Immature natural killer cell (primary cell): ENCODE measurements at regions not wholly inside any gene's neighbourhood (a gene's known extent, or its start where the extent isn't known, plus 50 kb on each side); places are given as distances from the start of the nearest gene placed in this dataset.

ENCODE experiments used
- DNase-seq, 3 donors: peaks; one replicate each; pipeline ENCODE4 v3.0.0; 2022; ENCODE audit warnings: mixed read lengths in 1 of 3
- H3K27ac Mint-ChIP-seq, 6 donors: one replicate each; pipeline ENCODE4 v1.8.0; 2020; ENCODE audit warnings: mixed read lengths in 6 of 6, mild to moderate bottlenecking in 5 of 6, inconsistent platforms in 4 of 6, moderate library complexity in 3 of 6
- H3K27me3 Mint-ChIP-seq, 3 donors: one replicate each; pipeline ENCODE4 v1.8.0; 2020 to 2021; ENCODE audit warnings: low read depth in 3 of 3, mild to moderate bottlenecking in 3 of 3, mixed read lengths in 3 of 3, moderate library complexity in 3 of 3, inconsistent platforms in 1 of 3
- H3K36me3 Mint-ChIP-seq, 3 donors: one replicate each; pipeline ENCODE4 v1.8.0; 2020; ENCODE audit warnings: mixed read lengths in 3 of 3, inconsistent platforms in 2 of 3, mild to moderate bottlenecking in 2 of 3
- H3K4me1 Mint-ChIP-seq, 2 donors: one replicate each; pipeline ENCODE4 v1.8.0; 2020; ENCODE audit warnings: inconsistent platforms in 2 of 2, mild to moderate bottlenecking in 2 of 2, mixed read lengths in 2 of 2, moderate library complexity in 1 of 2
- H3K4me3 Mint-ChIP-seq, 5 donors: one replicate each; pipeline ENCODE4 v1.8.0; 2020; ENCODE audit warnings: mild to moderate bottlenecking in 5 of 5, mixed read lengths in 5 of 5, inconsistent platforms in 3 of 5, moderate library complexity in 3 of 5
- H3K9me3 Mint-ChIP-seq, 6 donors: one replicate each; pipeline ENCODE4 v1.8.0; 2020; ENCODE audit warnings: mild to moderate bottlenecking in 6 of 6, mixed read lengths in 6 of 6, inconsistent platforms in 4 of 6, moderate library complexity in 3 of 6

DNA sequence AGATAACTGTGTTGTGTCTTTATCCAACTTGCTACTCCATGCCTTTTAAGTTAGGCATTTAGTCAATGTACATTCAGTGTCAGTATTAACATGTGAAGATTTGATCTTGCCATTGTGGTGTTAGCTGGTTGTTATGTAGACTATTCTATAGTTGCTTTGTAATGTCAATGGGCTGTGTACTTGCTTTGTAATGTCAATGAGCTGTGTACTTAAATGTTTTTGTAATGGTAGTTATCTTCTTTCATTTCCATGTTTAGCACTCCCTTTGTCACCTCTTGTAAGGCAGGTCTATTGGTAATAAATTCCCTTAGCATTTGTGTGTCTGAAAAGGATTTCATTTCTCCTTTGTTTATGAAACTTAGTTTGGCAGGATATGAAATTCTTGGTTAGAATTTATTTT lies 53.4 kb downstream of the MC4R start:
- Mint-ChIP-seq H3K36me3 (no peaks in the 10 kb centered on the region), H3K4me1 (no peaks in the 10 kb centered on the region), H3K27ac (no peak overlapping the region), H3K9me3 (peaks cover 0 to 33% (median 15%) of the 10 kb centered on the region in 6 donors), H3K27me3 (no peaks in the 10 kb centered on the region), H3K4me3 (no peak overlapping the region)
- DNase-seq: no peak

DNA sequence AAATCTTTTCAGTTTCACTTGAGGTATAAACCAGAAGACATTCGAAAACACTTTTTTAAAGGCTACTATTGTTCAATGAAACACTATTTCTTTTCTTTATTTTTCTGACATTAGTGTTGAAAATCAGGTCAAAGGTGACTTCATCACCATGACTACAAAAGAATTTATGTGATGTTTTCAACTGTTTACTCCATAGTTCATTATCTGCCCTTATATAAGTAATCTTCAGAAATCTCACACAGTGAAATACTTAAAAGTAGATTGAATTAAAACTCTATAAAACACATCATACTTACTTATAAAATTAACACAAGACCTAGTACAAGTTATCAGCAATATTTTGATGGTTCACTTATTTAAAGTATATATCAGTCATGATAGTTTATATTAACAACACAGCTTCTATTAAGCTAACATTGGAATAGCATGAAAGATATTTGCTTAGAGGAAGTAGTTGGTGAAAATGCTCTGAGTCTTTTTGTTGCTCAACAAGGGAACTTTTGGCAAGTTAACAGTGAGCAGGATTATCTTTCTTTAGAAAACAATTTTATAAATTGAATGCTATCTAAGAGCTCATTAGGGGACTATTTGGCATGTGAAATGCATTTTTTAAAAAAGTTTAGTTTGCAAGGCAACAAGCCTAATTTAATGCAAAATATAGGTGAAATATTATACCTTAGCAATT lies 60.8 kb downstream of the MC4R start:
- Mint-ChIP-seq H3K36me3 (no peaks in the 10 kb centered on the region), H3K9me3 (peaks cover 0 to 7% (median 1%) of the 10 kb centered on the region in 6 donors), H3K27ac (no peak overlapping the region), H3K4me3 (no peak overlapping the region), H3K27me3 (no peaks in the 10 kb centered on the region), H3K4me1 (no peaks in the 10 kb centered on the region)
- no peak for DNase-seq

DNA sequence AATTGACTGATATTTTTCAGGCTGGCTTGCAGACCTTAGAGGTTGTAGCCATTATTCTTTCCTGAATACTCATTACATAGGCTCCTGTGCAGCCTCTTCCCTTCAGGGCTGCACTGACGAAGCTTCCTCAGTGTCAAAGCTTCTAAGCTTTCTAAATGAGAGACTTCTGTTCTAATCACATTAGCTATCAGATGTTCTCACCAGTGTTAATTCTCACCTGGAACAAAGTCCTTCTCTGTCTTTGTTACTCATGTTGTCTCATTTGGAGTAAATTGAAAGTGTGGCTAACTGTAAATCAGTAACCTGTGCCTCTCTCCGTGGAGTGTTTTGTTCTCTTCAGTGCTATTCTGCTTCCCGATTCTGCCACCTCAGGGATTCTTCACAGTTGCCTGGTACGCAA lies 76.9 kb downstream of the MC4R start:
- Mint-ChIP-seq H3K4me3 (no peak overlapping the region), H3K36me3 (no peaks in the 10 kb centered on the region), H3K27ac (no peak overlapping the region), H3K9me3 (peaks cover 2 to 14% (median 7%) of the 10 kb centered on the region in 6 donors), H3K27me3 (peaks cover 0 to 2% (median 0%) of the 10 kb centered on the region in 3 donors), H3K4me1 (no peaks in the 10 kb centered on the region)
- DNase-seq: no peak

DNA sequence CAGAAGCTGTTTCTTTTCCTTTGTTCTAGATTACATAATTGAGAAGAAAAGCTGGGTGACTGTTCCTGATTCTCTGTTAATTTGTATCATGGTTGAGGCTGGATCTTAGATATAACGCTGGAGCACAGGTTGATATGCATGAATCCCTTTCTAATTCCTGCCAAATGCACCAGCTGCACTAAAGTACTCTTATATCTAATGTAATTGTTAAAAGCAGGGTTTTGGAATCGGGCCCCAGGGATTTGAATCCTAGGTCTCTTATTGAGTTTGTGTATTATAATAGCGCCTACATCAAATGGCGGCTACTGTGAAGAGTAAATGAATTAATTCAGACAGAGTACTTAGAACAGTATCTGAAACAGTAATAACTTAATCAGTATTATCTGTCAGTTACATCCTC lies 80.4 kb downstream of the MC4R start:
- Mint-ChIP-seq H3K27me3 (peaks cover 0 to 1% (median 0%) of the 10 kb centered on the region in 3 donors), H3K4me3 (no peak overlapping the region), H3K36me3 (no peaks in the 10 kb centered on the region), H3K9me3 (peaks cover 0 to 9% (median 5%) of the 10 kb centered on the region in 6 donors), H3K27ac (no peak overlapping the region), H3K4me1 (no peaks in the 10 kb centered on the region)
- DNase-seq: no peak

DNA sequence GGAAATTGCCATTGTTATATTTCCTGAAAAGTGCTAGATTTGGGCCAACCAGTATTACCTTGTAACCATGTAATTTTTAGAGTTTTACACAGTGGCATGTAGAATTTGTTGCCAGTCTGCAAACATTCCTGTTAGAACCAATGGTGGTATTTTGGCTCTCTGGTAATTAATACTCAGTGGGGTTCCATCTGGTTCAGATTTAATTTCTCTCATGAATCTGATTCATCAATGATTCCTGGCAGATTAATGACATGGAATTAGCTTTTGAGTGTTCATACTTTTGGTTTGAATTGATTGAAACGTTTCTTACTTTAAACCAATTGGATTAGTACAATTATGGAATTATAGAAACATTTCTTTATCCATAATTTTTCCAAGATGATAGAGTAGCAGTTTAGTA lies 93.2 kb downstream of the MC4R start:
- Mint-ChIP-seq H3K9me3 (peaks cover 0 to 5% (median 2%) of the 10 kb centered on the region in 6 donors), H3K4me3 (no peak overlapping the region), H3K27me3 (no peaks in the 10 kb centered on the region), H3K36me3 (no peaks in the 10 kb centered on the region), H3K27ac (no peak overlapping the region), H3K4me1 (no peaks in the 10 kb centered on the region)
- no peak for DNase-seq

DNA sequence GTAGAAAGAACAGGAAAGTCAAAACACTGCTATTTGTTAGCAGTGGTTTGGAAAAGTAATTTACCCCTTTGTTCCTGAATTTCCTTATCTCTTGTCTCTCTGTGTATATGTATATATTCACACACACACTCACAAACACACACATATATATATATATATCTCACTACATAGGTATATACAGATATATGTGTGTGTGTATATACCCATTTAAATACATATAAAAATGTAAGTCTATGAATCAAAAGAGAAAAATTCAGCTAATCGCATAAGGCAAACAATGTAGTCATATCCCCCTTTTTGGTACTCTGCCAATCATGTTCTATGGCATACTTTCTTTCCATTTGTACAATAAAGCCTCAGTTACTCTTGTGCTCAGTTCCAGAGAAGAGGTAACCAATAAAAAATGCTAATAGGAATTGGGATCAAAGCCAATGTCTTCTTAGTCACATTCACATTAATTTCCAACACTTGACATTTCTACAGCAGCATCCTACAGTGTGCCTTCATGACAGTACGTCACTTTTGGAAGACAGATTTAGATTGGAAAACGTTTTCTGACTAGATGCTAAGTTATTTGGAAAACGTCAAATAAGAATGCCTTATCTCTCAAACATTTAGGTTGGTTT lies 94.6 kb downstream of the MC4R start:
- no peak overlapping the region for H3K4me3 Mint-ChIP-seq
- H3K36me3 Mint-ChIP-seq: no peaks in the 10 kb centered on the region
- peaks cover under 1 to 10% (median 4%) of the 10 kb centered on the region in 6 donors for H3K9me3 Mint-ChIP-seq
- no peak overlapping the region for H3K27ac Mint-ChIP-seq
- H3K27me3 Mint-ChIP-seq: no peaks in the 10 kb centered on the region
- no peak for DNase-seq
- H3K4me1 Mint-ChIP-seq: no peaks in the 10 kb centered on the region

DNA sequence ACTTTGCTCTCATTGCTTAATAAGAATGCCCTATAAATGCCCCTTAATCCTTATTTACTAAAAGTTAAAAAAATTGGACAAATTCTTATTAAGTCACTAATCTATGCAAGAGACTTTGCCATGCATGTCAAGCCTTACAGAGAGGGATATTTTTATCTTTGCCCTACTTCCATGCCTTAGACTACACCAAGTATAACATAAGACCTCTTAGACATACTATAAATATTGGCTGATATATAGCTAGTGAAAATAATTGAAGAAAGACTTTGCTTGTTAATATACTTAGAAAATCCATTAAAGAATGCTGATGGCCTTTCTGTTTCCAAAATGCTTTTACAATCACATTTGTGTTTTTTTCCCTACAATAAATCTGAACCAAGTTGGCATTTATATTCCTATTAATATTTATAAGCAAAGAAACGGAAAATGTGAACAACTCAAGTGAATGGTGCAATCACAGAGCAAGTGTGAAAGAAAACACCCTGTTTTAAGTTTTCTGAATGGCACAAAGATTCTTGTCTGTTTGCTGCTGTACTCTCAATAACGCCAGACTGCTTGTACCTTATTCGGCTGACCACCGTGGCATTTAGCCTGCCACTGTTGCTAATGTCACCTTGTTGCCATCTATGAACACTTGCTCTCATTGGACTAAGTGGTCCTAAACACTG lies 105.0 kb downstream of the MC4R start:
- Mint-ChIP-seq H3K4me1 (no peaks in the 10 kb centered on the region), H3K36me3 (no peaks in the 10 kb centered on the region), H3K9me3 (peaks cover 0 to 19% (median 6%) of the 10 kb centered on the region in 6 donors), H3K27me3 (peaks cover 0 to 2% (median 0%) of the 10 kb centered on the region in 3 donors), H3K4me3 (no peak overlapping the region), H3K27ac (no peak overlapping the region)
- DNase-seq: no peak

DNA sequence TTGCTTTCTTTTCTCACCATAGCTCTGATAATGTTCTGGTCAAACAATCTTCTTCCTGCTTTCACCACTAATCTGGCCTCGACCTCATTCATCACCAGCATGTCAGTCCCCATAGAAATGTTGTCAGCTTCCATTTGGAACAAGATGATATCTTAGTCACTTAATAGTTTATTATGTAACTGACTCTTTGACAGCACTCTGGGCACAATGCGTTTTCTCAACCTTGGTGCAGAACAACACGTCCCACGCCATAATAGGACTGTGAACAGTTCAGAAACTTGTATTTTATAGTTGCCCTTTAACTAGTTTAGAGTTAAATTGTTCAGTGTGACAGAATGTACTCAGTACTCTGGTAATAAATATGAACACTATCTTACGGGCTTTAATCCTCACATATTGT lies 106.0 kb downstream of the MC4R start:
- Mint-ChIP-seq H3K27me3 (peaks cover 0 to 2% (median 0%) of the 10 kb centered on the region in 3 donors), H3K36me3 (no peaks in the 10 kb centered on the region), H3K27ac (no peak overlapping the region), H3K4me1 (no peaks in the 10 kb centered on the region), H3K9me3 (peaks cover 3 to 16% (median 9%) of the 10 kb centered on the region in 6 donors), H3K4me3 (no peak overlapping the region)
- DNase-seq: no peak

DNA sequence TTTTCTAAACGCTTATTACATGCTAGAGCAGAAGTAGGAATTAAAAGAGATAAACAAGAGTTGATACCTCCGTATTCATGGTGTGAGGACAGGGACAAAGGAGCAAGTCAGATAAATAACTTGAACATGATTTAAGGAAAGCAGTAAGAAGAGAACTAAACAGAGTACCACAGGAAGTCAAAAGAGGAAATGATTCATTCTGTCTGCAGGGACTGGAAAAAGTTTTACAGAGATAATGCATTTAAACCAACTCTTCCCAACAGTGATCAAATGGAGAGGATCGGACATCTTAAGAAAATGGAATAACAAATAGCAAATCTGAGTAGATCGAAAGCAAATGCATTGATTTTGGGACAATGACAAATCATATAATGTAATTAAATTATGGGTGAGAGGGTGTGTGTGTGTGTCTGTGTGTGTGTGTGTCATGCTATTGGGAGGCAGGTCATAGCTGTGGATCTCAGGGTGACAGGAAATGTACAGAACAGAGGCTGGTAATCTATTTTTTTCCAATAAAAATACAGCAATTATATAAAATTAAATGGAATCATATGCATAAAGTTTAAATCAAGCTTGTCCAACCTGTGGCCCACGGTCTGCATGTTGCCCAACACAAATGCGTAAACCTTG lies 113.4 kb downstream of the MC4R start:
- Mint-ChIP-seq H3K36me3 (no peaks in the 10 kb centered on the region), H3K27ac (no peak overlapping the region), H3K27me3 (peaks cover 0 to 4% (median 0%) of the 10 kb centered on the region in 3 donors), H3K4me1 (no peaks in the 10 kb centered on the region), H3K4me3 (no peak overlapping the region), H3K9me3 (peaks cover 0 to 15% (median 8%) of the 10 kb centered on the region in 6 donors)
- DNase-seq: no peak

DNA sequence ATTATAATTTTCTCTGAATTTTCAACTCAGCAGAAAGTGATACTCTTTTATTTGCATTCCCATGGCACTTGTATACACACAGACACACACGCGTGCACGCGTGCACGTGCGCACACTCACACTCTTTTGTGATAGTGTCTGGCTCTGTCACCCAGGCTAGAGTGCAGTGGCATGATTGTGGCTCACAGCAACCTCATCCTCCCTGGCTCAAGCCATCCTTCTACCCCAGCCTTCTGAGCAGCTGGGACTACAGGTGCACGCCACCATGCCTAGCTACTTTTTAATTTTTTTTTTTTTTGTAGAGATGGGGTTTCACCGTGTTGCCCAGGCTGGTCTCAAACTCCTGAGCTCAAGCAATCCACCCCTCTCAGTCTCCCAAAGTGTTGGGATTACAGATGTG lies 123.2 kb downstream of the MC4R start:
- DNase-seq: no peak
- peaks cover 0 to 1% (median 0%) of the 10 kb centered on the region in 3 donors for H3K27me3 Mint-ChIP-seq
- no peaks in the 10 kb centered on the region for H3K36me3 Mint-ChIP-seq
- no peak overlapping the region for H3K27ac Mint-ChIP-seq
- H3K9me3 Mint-ChIP-seq: peaks cover 1 to 14% (median 7%) of the 10 kb centered on the region in 6 donors
- no peak overlapping the region for H3K4me3 Mint-ChIP-seq
- no peaks in the 10 kb centered on the region for H3K4me1 Mint-ChIP-seq

DNA sequence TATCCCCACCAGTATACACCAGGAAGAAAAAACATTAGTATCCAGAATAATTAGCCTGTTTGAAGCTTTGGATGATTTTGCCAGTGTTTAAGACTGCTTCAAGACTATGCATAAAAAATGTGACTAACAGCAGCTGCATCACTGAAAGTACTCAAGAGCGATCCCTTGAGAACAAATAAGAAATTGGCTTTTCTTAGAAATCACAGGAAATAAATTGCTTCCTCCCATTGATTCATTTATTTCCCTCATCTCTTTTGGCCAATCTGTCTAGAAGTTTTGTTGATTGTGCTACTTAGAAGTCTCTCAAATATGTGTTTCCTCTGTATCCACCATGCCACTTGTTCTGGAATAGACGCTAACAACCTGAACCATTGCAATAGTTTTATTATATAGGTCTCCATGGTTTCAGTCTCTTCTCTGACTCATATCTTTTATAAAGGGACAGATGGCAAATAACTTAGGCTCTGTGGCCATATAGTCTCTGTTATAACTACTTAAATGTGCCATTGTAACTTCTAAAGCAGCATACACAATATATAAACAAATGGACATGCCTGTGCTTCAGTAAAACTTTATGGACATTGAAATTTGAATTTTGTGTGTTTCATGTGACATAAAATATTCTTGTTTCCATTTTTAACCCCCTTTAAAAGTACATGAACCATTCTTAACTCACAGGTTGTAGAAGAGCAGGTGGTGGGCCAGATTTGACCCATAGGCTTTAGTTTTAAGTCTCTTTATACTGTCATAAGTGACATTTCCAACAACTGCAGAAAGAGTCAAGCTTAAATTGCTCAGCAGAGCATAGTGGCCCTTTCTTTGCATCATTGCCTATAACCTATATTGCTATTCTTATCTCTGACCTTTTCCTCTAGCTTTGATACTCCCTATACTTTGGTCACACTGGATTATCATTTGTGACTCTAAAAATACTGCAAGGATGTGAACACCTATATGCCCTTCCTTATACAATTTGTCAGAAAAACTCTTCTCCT lies 123.9 kb downstream of the MC4R start:
- no peak overlapping the region for H3K4me3 Mint-ChIP-seq
- peaks cover 1 to 14% (median 7%) of the 10 kb centered on the region in 6 donors for H3K9me3 Mint-ChIP-seq
- H3K36me3 Mint-ChIP-seq: no peaks in the 10 kb centered on the region
- peaks cover 0 to 1% (median 0%) of the 10 kb centered on the region in 3 donors for H3K27me3 Mint-ChIP-seq
- no peaks in the 10 kb centered on the region for H3K4me1 Mint-ChIP-seq
- no peak for DNase-seq
- no peak overlapping the region for H3K27ac Mint-ChIP-seq

DNA sequence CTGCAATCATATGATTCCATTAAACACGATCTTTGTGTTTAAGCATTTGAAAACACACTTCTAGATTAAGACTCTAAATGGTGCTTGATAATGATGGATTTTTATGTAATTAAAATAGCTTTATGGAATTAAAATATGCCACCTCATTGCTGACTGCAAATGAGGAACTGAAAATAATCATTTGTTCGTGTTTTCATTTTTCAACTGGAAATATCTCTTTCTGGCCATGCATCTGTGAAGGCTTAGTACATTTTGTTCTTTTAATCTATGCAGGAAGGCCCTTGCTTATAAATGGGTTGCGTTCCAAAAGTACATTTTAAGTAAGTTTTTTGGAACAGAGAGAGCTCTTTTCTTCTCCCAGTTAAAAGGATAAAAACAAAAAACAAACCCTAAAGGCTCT lies 125.5 kb downstream of the MC4R start:
- DNase-seq: no peak
- no peaks in the 10 kb centered on the region for H3K36me3 Mint-ChIP-seq
- no peaks in the 10 kb centered on the region for H3K4me1 Mint-ChIP-seq
- H3K9me3 Mint-ChIP-seq: peaks cover 0 to 19% (median 8%) of the 10 kb centered on the region in 6 donors
- no peak overlapping the region for H3K4me3 Mint-ChIP-seq
- no peak overlapping the region for H3K27ac Mint-ChIP-seq
- H3K27me3 Mint-ChIP-seq: peaks cover 0 to 1% (median 0%) of the 10 kb centered on the region in 3 donors

DNA sequence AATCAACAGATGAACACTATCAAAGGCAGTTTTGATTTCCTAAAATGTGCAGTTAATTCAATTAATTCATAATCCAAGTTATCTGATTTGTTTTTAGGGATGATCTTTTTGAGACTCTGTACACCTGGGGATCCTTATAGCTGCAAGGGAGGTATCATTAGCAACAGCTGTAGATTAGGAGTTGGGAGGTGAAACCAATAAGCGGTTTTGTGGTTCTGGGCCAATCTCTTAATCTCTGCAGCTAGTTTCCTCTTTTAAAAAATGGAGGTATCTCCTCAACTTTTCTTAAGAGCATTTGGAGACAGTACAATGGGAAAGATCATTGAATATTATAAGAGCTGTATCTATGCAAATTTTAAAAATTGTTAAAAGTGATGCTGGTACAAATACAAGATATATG lies 126.0 kb downstream of the MC4R start:
- H3K9me3 Mint-ChIP-seq: peaks cover 0 to 16% (median 8%) of the 10 kb centered on the region in 6 donors
- no peaks in the 10 kb centered on the region for H3K36me3 Mint-ChIP-seq
- no peak for DNase-seq
- H3K27me3 Mint-ChIP-seq: peaks cover 0 to 1% (median 0%) of the 10 kb centered on the region in 3 donors
- no peaks in the 10 kb centered on the region for H3K4me1 Mint-ChIP-seq
- no peak overlapping the region for H3K4me3 Mint-ChIP-seq
- no peak overlapping the region for H3K27ac Mint-ChIP-seq
